ENCODE measurements at regions not wholly inside any gene's neighbourhood (a gene's known extent, or its start where the extent isn't known, plus 50 kb on each side); places are given as distances from the start of the nearest gene placed in this dataset.

DNA sequence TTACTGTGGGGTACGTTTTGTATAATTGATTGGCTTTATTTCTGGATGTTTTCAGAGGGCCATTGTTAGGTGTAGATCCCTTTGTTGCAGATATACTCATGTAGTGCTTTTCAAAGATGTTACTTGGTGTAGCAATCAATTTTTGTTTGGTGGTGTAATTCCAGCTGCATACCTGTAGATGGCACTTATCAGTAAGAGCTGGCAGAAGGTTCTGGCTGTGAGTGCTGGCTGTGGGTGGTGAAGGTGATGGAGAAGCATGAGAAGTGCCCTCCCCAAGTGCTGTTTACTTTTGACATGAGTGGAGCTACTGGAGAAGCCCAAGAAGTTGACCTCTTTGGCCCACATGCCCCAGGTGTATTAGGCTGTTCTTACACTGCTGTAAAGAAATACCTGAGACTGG is 1074.9 kb downstream of the FAM181B start:
- Histone ChIP-seq H3K27ac (no peak overlapping the region), H3K4me3 (no peak overlapping the region), H3K36me3 (no peaks in the 10 kb centered on the region), H3K4me1 (no peaks in the 10 kb centered on the region), H3K27me3 (no peaks in the 10 kb centered on the region), H3K9me3 (peaks cover 0 to 10% (median 0%) of the 10 kb centered on the region in 4 donors)
- TF ChIP-seq POLR2A (IDR thresholded peaks at IDR 0.05) (no peak), EP300 (IDR thresholded peaks at IDR 0.05) (no peak)
- TF ChIP-seq, protein P1, sequence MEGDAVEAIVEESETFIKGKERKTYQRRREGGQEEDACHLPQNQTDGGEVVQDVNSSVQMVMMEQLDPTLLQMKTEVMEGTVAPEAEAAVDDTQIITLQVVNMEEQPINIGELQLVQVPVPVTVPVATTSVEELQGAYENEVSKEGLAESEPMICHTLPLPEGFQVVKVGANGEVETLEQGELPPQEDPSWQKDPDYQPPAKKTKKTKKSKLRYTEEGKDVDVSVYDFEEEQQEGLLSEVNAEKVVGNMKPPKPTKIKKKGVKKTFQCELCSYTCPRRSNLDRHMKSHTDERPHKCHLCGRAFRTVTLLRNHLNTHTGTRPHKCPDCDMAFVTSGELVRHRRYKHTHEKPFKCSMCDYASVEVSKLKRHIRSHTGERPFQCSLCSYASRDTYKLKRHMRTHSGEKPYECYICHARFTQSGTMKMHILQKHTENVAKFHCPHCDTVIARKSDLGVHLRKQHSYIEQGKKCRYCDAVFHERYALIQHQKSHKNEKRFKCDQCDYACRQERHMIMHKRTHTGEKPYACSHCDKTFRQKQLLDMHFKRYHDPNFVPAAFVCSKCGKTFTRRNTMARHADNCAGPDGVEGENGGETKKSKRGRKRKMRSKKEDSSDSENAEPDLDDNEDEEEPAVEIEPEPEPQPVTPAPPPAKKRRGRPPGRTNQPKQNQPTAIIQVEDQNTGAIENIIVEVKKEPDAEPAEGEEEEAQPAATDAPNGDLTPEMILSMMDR (IDR thresholded peaks at IDR 0.05): peak in 1 of 6 experiments; percentile 20
- 39 to 52% methylated on average over 1 of the region's 1 CpG for WGBS, 2 donors
- DNase-seq: peak in 1 of 2 donors; percentile 56
- ATAC-seq (ENCODE audit: low FRiP score in 2 of 2): no peak

DNA sequence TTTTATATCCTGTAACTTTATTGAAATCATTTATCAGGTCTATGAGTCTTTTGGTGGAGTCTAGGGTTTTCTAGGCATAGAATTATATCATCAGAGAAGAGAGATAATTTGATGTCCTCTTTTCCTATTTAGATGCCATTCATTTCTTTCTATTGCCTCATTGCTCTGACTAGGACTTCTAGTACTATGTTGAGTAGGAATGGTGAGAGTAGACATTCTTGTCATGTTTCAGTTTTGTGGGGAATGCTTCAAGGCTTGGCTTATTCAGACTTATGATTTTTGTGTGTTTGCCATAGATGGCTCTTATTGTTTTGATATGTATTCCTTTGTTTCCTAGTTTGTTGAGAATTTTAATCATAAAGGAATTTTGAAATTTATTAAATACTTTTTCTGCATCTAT is 1078.3 kb downstream of the FAM181B start:
- H3K27me3 ChIP-seq: no peaks in the 10 kb centered on the region
- ATAC-seq (ENCODE audit: low FRiP score in 2 of 2): no peak
- no peak for DNase-seq
- no peaks in the 10 kb centered on the region for H3K4me1 ChIP-seq
- H3K36me3 ChIP-seq: no peaks in the 10 kb centered on the region
- TF ChIP-seq POLR2AphosphoS5 (IDR thresholded peaks at IDR 0.05) (no peak), POLR2A (IDR thresholded peaks at IDR 0.05) (no peak), EP300 (IDR thresholded peaks at IDR 0.05) (no peak)
- TF ChIP-seq, protein P1 (IDR thresholded peaks at IDR 0.05): no peak
- no peak overlapping the region for H3K27ac ChIP-seq
- H3K4me3 ChIP-seq: no peak overlapping the region
- H3K9me3 ChIP-seq: peaks cover 0 to 10% (median 0%) of the 10 kb centered on the region in 4 donors

DNA sequence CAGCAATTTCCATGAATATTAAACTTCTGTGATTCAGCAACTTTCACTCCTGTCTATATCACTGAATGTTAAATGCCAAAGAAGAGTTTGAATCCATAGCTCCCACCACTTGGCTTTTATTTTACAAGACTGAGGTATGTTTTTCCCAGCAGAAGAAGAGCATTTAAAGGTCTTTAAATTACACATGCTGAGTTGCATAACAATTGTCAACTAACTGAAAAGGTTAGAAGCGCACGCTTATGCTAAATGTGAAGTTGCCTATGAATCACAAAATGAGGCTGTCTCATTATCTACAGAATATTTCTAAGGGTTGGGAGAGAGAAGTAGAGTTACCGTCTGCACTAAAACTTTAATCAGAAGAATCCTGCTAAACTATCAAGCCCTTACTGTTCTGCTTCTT is 1086.3 kb downstream of the FAM181B start:
- Histone ChIP-seq H3K4me1 (no peaks in the 10 kb centered on the region), H3K27ac (no peak overlapping the region), H3K27me3 (no peaks in the 10 kb centered on the region), H3K9me3 (no peaks in the 10 kb centered on the region), H3K4me3 (no peak overlapping the region), H3K36me3 (no peaks in the 10 kb centered on the region)
- DNase-seq: no peak
- no peak for TF ChIP-seq POLR2A (IDR thresholded peaks at IDR 0.05)
- TF ChIP-seq POLR2AphosphoS5 (IDR thresholded peaks at IDR 0.05): no peak
- TF ChIP-seq, protein P1 (IDR thresholded peaks at IDR 0.05): no peak
- no peak for TF ChIP-seq EP300 (IDR thresholded peaks at IDR 0.05)
- 49 to 63% methylated on average over 3 of the region's 3 CpGs for WGBS, 2 donors
- no peak for ATAC-seq (ENCODE audit: low FRiP score in 2 of 2)

DNA sequence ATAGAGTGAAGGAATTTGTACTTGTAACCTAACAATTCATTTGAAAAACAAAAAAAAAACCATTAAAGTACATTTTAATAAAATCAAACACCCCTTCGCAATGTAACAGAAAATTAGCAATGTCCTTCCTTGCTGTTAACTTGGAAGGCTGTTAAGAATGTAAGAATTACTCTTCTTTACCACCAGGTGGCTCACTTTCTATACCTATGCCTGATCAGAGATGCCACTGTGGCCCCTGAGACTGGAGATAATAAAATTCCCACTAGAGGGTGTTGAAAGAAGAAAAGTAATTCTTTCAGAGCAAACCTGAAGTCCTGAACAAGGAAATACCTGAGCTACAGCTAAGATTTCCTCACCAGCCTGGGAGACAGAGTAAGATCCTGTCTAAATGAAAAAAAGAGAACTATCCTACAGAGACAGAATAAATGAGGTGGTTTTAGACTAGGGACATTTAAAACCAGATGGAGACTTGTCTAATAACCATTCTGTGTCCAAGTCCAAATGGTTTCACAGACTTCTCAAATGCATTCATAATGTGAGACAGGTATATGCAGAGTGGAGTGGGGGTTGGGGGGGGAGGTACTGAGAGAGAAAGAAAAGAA is 1089.3 kb downstream of the FAM181B start:
- DNase-seq (no peak), ATAC-seq (ENCODE audit: low FRiP score in 2 of 2) (peak; percentile 46 to 54)
- H3K27me3 ChIP-seq: no peaks in the 10 kb centered on the region
- TF ChIP-seq, protein P1 (IDR thresholded peaks at IDR 0.05): peak in 5 of 6 experiments; percentile 22 to 67 (median 62)
- TF ChIP-seq POLR2A (IDR thresholded peaks at IDR 0.05): no peak
- WGBS, 2 donors: 49 to 63% methylated on average over 1 of the region's 1 CpG
- H3K9me3 ChIP-seq: no peaks in the 10 kb centered on the region
- H3K4me1 ChIP-seq: no peaks in the 10 kb centered on the region
- no peak overlapping the region for H3K27ac ChIP-seq
- H3K36me3 ChIP-seq: no peaks in the 10 kb centered on the region
- no peak overlapping the region for H3K4me3 ChIP-seq

DNA sequence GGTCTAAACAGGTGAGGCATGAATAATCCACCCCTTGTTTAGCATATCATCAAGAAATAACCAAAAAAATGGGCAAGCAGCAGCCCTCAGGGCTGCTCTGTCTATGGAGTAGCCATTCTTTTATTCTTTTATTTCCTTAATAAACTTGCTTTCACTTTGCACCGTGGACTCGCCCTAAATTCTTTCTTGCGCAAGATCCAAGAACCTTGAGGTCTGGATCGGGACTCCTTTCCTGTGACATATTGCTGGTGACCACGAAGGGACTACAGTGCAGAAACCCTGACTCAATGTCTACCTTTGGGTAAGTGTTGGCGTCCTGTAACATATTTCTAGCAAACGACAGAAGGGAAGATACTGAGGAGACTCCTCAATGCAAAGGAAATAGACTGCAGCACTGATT is 1099.2 kb downstream of the FAM181B start:
- Histone ChIP-seq H3K27ac (no peak overlapping the region), H3K36me3 (no peaks in the 10 kb centered on the region), H3K4me3 (no peak overlapping the region), H3K9me3 (no peaks in the 10 kb centered on the region), H3K4me1 (no peaks in the 10 kb centered on the region), H3K27me3 (no peaks in the 10 kb centered on the region)
- TF ChIP-seq, protein P1 (IDR thresholded peaks at IDR 0.05): no peak
- TF ChIP-seq EP300 (IDR thresholded peaks at IDR 0.05): no peak
- no peak for TF ChIP-seq POLR2A (IDR thresholded peaks at IDR 0.05)
- TF ChIP-seq POLR2AphosphoS5 (IDR thresholded peaks at IDR 0.05): no peak
- no peak for DNase-seq
- WGBS, 2 donors: 88 to 90% methylated on average over 7 of the region's 7 CpGs
- no peak for ATAC-seq (ENCODE audit: low FRiP score in 2 of 2)
